KMS-11 (cell line): ENCODE measurements at regions not wholly inside any gene's neighbourhood (a gene's known extent, or its start where the extent isn't known, plus 50 kb on each side); places are given as distances from the start of the nearest gene placed in this dataset.

Experiments used
- H2AFZ ChIP-seq: fragments of 200-600 bp; sonication (generic); 2 replicates; pipeline ENCODE4 v1.6.1; 2016; ENCODE audit warnings: antibody characterized with exemption, mixed run types, low read depth
- H3K27ac ChIP-seq: fragments of 200-600 bp; sonication (generic); 2 replicates; pipeline ENCODE4 v1.6.1; 2016; ENCODE audit warnings: mild to moderate bottlenecking, mixed run types
- H3K27me3 ChIP-seq: fragments of 200-600 bp; sonication (generic); 2 replicates; pipeline ENCODE4 v1.6.1; 2017; ENCODE audit warnings: mild to moderate bottlenecking, low read depth, mixed run types, moderate library complexity; ENCODE audit not compliant: insufficient read depth
- H3K36me3 ChIP-seq: fragments of 200-600 bp; sonication (generic); 2 replicates; pipeline ENCODE4 v1.6.1; 2017; ENCODE audit warnings: mild to moderate bottlenecking, mixed run types; ENCODE audit not compliant: insufficient read depth
- H3K4me1 ChIP-seq: fragments of 200-600 bp; sonication (generic); 2 replicates; pipeline ENCODE4 v1.6.1; 2016; ENCODE audit warnings: mild to moderate bottlenecking, low read depth, mixed run types; ENCODE audit not compliant: poor library complexity, severe bottlenecking
- H3K4me2 ChIP-seq: fragments of 200-600 bp; sonication (generic); 2 replicates; pipeline ENCODE4 v1.7.0; 2016; ENCODE audit warnings: mild to moderate bottlenecking, mixed run types
- H3K4me3 ChIP-seq: fragments of 200-600 bp; sonication (generic); IDR thresholded peaks from 2 replicates; pipeline ENCODE4 v1.6.1; 2017; ENCODE audit warnings: low read depth, low read length, mixed read lengths; ENCODE audit not compliant: insufficient read depth
- H3K79me2 ChIP-seq: fragments of 200-600 bp; sonication (generic); 2 replicates; pipeline ENCODE4 v1.6.1; 2016; ENCODE audit warnings: low read depth, mixed run types; ENCODE audit not compliant: insufficient read depth
- H3K9ac ChIP-seq: fragments of 200-600 bp; sonication (generic); 2 replicates; pipeline ENCODE4 v1.6.1; 2016; ENCODE audit warnings: mild to moderate bottlenecking, mixed run types
- H4K20me1 ChIP-seq: fragments of 200-600 bp; sonication (generic); 2 replicates; pipeline ENCODE4 v1.6.1; 2016; ENCODE audit warnings: mild to moderate bottlenecking, mixed run types; ENCODE audit not compliant: insufficient read depth
- CTCF ChIP-seq: fragments of 200-600 bp; sonication (generic); conservative IDR thresholded peaks from 2 replicates; pipeline ENCODE4 v1.6.1; 2017; ENCODE audit warnings: low read depth, mild to moderate bottlenecking, antibody characterized with exemption, low read length, moderate library complexity, mixed read lengths

- Histone ChIP-seq H3K4me1 (peaks cover 8% of the 10 kb centered on the region), H3K36me3 (no peaks in the 10 kb centered on the region), H4K20me1 (no peaks in the 10 kb centered on the region), H3K27me3 (0 out of 2 replicates have a peak, but pooled peaks cover 2% of the 10 kb centered on the region), H2AFZ (no peak overlapping the region), H3K27ac (no peak overlapping the region), H3K9ac (no peak overlapping the region), H3K4me3 (no peak overlapping the region), H3K79me2 (no peaks in the 10 kb centered on the region), H3K4me2 (no peak overlapping the region)
- no peak for TF ChIP-seq CTCF
Measured at GRCh38 chr13:99143904-99144303, 56.8 kb upstream of the UBAC2 start.

GRCh38 chr13:99144306-99144705 is 56.3 kb upstream of the UBAC2 start:
- H3K9ac ChIP-seq = no peak overlapping the region
- peaks cover 8% of the 10 kb centered on the region for H3K4me1 ChIP-seq
- no peak overlapping the region for H3K27ac ChIP-seq
- H3K4me2 ChIP-seq = peak overlapping the region; percentile 34; the same call in 1 of the 2 replicates
- TF ChIP-seq CTCF = no peak
- no peaks in the 10 kb centered on the region for H3K79me2 ChIP-seq
- H3K27me3 ChIP-seq = 0 out of 2 replicates have a peak, but pooled peaks cover 2% of the 10 kb centered on the region
- H3K4me3 ChIP-seq = no peak overlapping the region
- no peaks in the 10 kb centered on the region for H4K20me1 ChIP-seq
- no peak overlapping the region for H2AFZ ChIP-seq
- H3K36me3 ChIP-seq = no peaks in the 10 kb centered on the region

GRCh38 chr13:99145461-99145860 is 55.2 kb upstream of the UBAC2 start:
- Histone ChIP-seq H3K27ac (no peak overlapping the region), H3K79me2 (no peaks in the 10 kb centered on the region), H3K4me1 (peaks cover 8% of the 10 kb centered on the region), H3K27me3 (0 out of 2 replicates have a peak, but pooled peaks cover 2% of the 10 kb centered on the region), H2AFZ (no peak overlapping the region), H3K4me3 (no peak overlapping the region), H4K20me1 (no peaks in the 10 kb centered on the region), H3K9ac (no peak overlapping the region), H3K4me2 (no peak overlapping the region), H3K36me3 (no peaks in the 10 kb centered on the region)
- TF ChIP-seq CTCF = no peak

- Histone ChIP-seq H3K36me3 (no peaks in the 10 kb centered on the region), H3K79me2 (no peaks in the 10 kb centered on the region), H3K4me1 (peaks cover 9% of the 10 kb centered on the region), H3K4me2 (no peak overlapping the region), H3K4me3 (no peak overlapping the region), H4K20me1 (no peaks in the 10 kb centered on the region), H3K27me3 (no peaks in the 10 kb centered on the region), H2AFZ (no peak overlapping the region), H3K27ac (no peak overlapping the region), H3K9ac (no peak overlapping the region)
- no peak for TF ChIP-seq CTCF
Measured at GRCh38 chr13:99150575-99151361, 49.9 kb upstream of the UBAC2 start.
